ENCODE measurements at regions not wholly inside any gene's neighbourhood (a gene's known extent, or its start where the extent isn't known, plus 50 kb on each side); places are given as distances from the start of the nearest gene placed in this dataset.

DNA sequence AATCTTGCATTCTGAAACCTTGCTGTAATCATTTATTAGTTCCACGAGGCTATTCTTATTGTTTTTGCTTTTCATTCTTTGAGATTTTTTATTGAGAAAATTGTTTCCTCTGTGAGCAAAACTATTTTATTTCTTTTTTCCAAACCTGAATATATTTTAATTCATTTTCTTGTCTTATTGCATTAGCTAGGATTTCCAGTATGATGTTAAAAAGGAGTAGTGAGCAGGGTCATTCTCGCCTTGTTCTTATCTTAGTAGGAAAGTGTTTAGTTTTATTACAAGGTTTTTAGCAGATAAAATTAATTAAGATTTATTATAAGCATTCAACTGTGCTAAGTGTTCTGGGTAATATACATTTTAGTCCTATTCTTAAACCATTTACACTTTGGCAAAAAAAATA lies 214.6 kb upstream of the KLF6 start:
- DNase-seq (ENCODE audit: low read depth, low spot score), result no peak

DNA sequence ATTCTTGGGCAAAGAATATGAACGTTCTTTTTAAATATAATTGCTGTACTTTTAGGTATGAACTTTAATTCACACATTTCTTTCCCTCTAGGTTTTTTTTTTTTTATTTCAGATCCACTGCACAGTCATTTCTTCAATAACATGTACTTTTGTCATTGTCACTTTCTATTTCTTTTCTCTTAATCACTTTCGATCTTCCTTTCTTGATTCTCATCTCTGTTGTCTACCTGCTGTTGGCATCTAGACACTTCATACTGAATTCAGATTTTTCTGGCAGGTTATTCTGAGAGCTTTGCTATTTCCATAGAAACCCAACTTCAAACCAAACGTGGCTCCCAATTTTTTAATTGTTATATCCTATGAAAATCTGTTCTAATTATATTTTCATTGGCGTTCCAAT lies 211.7 kb upstream of the KLF6 start:
- no peak for DNase-seq (ENCODE audit: low read depth, low spot score)

DNA sequence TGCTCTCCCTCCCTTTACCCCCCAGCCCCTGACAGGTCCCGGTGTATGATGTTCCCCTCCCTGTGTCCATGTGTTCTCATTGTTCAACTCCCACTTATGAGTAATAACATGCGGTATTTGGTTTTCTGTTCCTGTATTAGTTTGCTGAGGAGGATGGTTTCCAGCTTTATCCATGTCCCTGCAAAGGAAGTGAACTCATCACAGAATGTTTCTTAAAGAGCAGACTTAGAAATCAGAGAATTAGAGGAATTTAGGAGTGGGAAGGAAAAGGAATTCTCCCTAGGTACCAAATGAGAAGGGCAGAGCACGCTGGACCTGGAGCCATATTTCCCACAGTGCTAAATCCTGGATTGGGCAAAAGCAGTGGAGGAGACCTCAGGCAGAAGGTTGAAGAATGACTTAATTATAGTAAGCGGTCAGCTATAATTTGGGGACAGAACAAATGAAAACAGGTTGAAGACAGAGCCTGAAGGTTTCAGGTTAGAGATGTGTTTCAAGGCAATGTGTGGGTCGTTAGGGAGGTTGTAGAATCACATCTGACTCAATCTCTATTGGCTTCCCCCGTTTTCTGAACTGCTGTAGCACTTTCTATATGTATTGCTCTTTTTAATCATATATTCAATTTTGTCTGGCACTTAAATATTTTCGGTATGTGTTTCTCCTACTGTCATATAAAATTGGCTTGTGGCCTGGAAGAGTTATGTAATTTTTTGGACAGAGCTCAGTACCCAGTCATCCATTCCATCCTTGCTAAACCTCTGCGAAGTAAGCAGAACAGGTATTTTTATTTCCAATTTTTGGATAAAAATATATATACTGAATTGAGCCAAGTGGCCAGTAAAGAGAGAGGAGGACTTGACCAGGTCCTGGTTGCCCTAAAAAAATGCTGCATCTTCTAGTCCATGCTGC lies 210.5 kb upstream of the KLF6 start:
- DNase-seq (ENCODE audit: low read depth, low spot score), result no peak

GRCh38 chr10:3992382-3993178 lies 207.6 kb upstream of the KLF6 start:
- no peak for DNase-seq (ENCODE audit: low read depth, low spot score)

DNA sequence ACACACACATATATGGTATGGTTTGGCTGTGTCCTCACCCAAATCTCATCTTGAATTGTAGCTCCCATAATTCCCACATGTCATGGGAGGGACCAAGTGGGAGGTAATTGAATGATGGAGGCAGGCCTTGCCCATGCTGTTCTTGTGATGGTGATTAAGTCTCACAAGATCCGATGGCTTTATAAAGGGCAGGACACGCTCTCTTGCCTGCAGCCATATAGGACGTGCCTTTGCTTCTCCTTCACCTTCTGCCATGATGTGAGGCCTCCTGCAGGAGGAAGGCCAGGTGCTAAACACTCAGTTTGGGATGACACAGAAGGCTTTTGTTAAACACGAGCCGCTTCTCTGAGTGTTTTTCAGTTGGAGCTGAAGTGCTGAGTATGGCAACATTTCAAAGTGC lies 205.3 kb upstream of the KLF6 start:
- DNase-seq (ENCODE audit: low read depth, low spot score), result no peak

- DNase-seq (ENCODE audit: low read depth, low spot score), result no peak
Observed at GRCh38 chr10:3987143-3987974, 202.3 kb upstream of the KLF6 start.

DNA sequence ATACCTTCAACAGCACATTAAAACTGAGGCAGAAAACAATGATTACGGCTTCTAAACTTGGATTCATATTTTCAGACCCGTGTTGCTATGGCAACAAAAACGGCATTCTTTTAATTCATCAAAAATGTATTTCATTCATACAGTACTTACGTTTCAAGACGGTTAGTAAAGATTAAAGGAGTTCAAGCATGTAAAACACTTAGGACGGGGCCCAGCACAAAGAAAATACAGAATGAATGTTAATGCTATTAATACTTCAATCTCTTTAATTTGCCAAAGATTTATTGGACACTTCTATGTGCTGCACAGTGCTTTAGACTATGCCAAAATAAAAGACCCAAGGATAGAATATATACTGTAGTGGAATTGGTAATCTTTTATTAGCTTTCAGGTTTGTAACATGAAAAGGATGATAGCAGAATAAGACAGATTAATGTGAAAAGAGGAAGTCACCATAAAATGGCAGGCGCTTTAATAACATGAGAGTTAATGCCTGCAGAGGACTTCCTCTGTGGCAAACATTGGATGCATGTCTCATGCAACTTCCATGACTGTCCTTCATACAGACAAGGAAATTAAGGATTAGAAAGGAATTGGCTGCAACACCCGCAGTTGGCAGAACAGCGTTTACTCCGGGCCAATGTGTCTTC lies 201.6 kb upstream of the KLF6 start:
- DNase-seq (ENCODE audit: low read depth, low spot score), result no peak

DNA sequence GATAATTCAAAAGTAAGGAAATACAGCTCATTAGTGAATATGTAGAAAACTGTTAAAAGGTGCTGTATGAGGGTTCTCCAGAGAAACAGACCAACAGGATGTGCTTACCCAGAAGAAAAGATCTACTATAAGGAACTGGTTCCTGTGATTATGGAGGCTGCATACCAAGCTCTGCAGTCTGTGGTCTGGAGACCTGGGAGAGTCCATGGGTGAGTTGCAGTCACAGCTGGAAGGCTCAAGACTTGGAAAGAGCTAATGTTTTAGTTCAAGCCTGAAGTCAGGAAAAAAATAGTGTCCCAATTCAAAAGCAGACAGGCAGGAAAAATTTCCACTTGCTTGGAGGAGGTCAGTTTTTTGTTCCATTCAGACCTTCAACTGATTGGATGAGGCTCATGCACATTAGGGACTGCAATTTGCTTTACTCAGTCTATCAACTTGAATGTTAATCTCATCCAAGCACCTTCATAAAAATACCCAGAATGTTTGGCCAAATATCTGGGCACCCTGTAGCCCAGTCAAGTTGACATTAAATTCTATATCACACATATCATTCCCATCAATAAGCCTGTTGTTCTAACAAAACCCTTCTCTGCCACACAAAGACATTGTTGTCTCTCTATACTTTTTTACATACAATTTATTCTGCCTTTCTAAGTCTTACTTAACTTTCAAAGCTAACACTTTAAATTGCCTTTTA lies 197.9 kb upstream of the KLF6 start:
- no peak for DNase-seq (ENCODE audit: low read depth, low spot score)

DNA sequence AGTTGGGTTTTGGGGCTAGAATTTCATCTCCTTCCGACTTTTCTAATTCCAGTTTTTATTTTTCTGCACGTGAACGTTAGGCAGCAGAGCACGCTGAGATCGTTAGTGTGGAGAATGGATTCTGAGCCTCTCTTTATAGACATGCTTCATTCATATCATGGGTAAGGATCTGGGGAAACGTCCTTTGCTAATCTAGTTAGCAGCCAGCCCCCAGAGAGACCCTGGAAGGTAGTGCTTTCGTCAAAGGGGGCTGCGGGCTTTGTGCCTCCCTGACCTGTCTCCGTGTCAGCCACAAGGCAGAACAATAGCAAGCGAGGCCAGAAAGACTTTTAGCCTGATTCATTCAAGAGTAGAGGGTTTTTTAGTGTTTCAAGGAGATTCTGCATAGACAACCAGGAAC lies 196.3 kb upstream of the KLF6 start:
- no peak for DNase-seq (ENCODE audit: low read depth, low spot score)

DNA sequence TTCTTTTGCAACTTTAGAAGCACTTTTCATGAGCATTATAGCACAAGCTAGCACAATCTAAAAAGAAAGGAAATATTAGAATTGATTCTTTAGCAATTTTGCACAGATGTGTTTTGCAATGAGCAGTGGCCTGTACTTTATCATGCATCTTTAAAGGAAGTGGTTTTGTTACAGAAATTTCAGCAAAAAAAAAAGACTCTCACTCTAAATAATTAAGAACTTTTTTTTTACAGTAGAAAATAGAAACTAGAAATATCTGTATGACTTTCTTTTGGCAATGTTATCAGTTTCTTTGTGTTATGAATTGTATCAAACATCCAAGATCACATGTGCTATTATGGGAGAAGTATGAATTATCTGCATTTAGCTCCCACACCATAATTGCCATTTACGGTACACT lies 195.7 kb upstream of the KLF6 start:
- DNase-seq (ENCODE audit: low read depth, low spot score), result no peak

DNA sequence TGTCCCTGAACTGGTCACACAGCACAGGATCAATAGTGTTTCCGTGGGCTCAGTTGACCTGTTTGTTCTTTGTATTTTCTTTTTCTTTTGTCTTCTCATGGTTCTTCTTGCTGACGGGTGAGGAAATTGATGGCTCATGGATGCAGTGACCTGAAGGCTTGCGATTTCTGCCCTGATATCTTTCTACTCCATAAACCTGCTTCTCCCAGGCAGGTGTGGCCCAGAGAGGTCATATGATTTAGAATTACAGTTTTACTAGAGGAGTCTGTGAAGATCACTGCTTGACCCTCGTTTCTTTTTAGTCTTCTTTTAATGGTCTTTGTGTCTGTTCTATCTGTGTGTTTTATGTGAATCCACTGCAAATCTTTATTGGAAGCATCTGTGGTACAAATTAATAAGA lies 195.1 kb upstream of the KLF6 start:
- no peak for DNase-seq (ENCODE audit: low read depth, low spot score)

DNA sequence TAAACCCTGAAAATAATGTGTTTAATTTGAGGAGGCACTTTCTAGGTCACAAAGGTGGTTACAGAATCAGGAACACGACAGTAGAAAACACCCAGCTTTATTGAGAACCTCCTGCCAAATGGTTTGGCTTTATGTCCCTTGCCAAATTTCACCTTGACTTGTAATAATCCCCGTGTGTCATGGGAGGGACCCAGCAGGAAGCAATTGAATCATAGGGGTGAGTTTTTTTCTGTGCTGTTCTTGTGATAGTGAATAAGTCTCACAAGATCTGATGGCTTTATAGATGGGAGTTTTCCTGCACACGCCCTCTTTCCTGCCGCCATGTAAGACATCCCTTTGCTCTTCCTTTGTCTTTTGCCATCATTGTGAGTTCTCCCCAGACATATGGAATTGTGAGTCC lies 193.8 kb upstream of the KLF6 start:
- no peak for DNase-seq (ENCODE audit: low read depth, low spot score)

DNA sequence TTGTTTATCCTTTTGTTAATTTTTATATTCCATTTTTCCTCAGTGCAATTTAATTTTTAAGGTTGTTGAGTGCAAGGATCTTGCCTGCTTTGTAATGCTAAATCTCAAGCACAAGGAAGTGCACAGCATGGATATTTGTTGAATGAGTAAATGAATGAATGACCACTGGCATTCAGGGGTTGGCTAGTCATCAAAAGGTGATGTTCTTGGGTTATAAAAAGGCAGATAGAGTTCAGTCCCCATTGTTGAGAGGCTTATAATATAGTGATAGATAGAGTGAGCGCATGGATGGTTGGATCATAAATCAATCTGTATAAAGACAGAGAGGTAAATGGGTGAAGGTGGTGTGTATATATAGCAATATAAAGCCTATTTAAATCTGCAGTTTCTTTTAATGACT lies 193.2 kb upstream of the KLF6 start:
- no peak for DNase-seq (ENCODE audit: low read depth, low spot score)

GRCh38 chr10:3977761-3978160 lies 192.8 kb upstream of the KLF6 start:
- no peak for DNase-seq (ENCODE audit: low read depth, low spot score)

DNA sequence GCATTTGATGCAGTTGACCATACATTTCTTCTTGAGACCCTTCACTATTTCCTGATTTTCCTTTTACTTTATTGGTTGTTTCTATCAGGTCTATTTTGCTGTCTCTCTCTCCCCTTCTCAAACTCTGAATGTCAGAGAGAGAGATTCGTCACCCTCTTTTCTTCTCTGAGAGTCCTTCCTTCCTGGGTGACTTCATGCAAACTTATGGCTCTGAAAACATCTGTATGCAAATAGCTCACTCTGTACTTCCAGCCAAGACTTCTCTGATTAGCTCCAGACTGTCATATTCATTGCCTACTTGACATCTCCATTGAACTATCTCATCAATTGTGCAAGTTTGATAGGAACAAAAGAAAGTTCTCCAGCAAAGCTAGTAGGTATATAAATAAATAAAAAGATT lies 191.7 kb upstream of the KLF6 start:
- DNase-seq (ENCODE audit: low read depth, low spot score), result no peak

GRCh38 chr10:3976171-3976570 lies 191.2 kb upstream of the KLF6 start:
- DNase-seq (ENCODE audit: low read depth, low spot score), result no peak

GRCh38 chr10:3975016-3975415 lies 190.0 kb upstream of the KLF6 start:
- no peak for DNase-seq (ENCODE audit: low read depth, low spot score)

DNA sequence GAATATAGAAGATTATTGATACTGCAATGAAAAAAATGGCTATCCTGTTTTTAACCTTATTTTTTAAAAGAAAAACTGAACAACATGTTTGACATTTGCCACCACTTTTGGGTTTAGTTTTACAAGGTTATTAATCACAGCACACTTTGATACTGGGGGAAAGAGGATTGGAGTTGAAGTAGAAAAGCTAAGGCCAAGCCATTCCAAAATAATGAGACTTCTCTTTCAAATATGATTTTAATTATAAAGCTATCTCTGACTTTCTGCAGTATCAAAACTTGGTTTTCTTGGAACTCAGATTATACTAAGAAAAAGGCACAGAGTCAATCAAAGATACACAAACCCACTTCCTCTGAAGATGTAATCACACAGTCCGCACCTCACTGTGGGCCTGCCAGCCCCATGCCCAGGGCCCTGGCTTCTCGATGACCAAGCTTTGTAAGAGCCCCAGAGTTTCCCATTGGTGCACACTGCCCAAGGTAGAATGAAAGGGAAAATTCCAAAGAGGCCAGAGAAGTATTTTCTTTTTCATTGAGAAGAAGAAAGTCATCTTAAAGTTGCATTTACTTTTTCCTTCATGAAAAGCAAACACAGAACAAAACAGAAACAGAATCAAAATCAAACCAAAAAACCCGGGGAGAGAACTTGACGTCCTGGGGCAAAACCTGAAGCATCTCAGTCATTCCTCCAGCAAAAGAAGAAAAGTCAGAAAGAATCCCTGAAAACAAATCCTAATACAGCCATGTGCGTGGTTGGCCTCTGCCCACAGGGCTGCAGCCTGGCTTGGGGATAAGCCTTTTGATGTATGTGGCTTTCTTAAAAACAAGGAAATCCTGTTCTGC lies 187.7 kb upstream of the KLF6 start:
- no peak for DNase-seq (ENCODE audit: low read depth, low spot score)

DNA sequence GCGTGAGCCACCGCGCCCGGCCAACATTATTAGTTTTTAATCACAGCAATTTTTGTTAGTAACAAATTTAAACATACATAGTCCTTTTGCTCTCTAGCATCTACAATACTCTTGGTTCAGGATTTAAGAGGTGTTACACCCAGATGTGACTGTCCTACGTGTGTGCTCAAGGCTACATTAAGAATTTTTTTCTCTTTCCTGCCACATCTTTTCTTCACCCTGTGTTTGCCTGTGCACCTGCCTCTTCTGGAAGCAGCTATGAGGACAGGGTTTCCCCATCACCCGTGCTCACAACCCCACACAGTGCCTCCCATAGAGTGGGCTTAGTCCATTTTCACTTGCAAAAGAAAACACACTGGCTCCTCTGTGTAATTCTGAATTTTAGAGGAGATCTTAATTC lies 186.7 kb upstream of the KLF6 start:
- no peak for DNase-seq (ENCODE audit: low read depth, low spot score)

All from activated naive CD8-positive, alpha-beta T cell treated with anti-CD3 and anti-CD28 coated beads, Interleukin-2, amount 50 U/mL, for 16 hours (primary cell).